AG09309 (cell line): ENCODE measurements at regions not wholly inside any gene's neighbourhood (a gene's known extent, or its start where the extent isn't known, plus 50 kb on each side); places are given as distances from the start of the nearest gene placed in this dataset.

Experiments used
- DNase-seq: peaks from one replicate; pipeline ENCODE4 v3.0.0-alpha.2; 2010; ENCODE audit warnings: low read depth
- H3K4me3 ChIP-seq: 2 replicates; pipeline ENCODE4 v1.5.1; 2011; ENCODE audit warnings: mild to moderate bottlenecking, low read depth, low read length, moderate library complexity; ENCODE audit not compliant: control insufficient read depth
- CTCF ChIP-seq: IDR thresholded peaks from 2 replicates; pipeline ENCODE4 v1.5.1; 2011; ENCODE audit warnings: mild to moderate bottlenecking, low read depth, low read length, inconsistent platforms; ENCODE audit not compliant: insufficient read depth, control insufficient read depth; ENCODE audit errors: missing control alignments

GRCh38 chr16:54475019-54475601 is 188.5 kb upstream of the IRX3 start:
- DNase-seq = no peak
- no peak overlapping the region for H3K4me3 ChIP-seq

DNA sequence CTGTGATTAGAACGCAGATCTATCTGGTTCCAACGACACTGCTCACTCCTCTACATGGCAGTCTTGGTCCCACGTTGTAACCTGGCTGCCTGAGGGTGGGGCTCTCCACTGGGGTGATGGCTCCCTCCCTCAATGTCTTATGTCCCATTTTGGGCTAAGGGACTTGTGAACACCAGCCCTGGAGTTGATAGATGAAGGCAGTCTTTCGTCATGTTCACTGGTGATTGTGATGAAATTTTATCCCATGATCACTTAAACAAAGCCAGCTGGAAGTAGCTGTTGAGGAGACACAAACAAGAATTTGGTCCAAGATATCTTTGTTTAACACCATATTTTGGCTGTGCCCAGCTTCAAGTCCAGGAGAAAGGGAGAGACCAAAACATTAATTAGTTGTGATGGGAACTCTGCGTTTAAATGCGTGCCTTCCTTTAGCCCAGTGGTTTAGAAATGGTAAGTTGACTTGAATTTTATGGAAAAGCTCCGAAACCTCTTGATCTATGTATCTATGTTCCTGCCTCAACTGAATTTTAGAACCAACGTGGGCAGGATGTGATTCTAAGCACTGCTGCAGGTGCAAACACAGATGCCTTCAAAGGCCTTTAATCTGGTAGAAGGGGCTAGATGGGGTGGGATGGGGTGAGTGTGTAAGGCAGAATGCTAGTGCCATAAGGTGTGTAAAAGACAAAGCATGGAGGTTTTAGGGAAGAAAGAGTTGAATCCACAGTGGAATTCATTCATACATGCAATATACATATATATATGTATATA is 186.8 kb upstream of the IRX3 start:
- no peak overlapping the region for H3K4me3 ChIP-seq
- no peak for TF ChIP-seq CTCF
- no peak for DNase-seq

More at GRCh38 chr16:54475019-54475601, 188.5 kb upstream of the IRX3 start:
- no peak for TF ChIP-seq CTCF

DNA sequence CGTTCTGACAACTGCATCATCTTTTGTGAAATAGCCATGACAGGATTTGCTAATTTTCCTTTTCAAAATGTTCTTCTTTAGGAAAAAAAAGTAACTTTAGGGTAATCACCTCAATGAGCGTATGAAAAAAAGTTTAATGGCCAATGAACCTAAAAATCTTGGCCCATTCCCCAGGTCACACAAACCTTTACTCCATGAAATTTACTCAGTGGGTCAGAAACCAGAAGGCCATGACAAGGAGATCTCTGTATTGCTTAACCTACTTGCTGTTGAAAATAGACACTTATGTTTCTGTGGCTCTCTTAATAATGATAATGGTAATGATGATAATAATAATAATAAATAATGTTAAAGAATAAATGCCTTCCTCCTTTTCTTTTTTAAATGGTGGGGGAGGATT is 180.8 kb upstream of the IRX3 start:
- DNase-seq = no peak
- TF ChIP-seq CTCF = no peak
- H3K4me3 ChIP-seq = no peak overlapping the region

- H3K4me3 ChIP-seq = no peak overlapping the region
- no peak for DNase-seq
- no peak for TF ChIP-seq CTCF
Measured at GRCh38 chr16:54466233-54466632, 179.6 kb upstream of the IRX3 start.

DNA sequence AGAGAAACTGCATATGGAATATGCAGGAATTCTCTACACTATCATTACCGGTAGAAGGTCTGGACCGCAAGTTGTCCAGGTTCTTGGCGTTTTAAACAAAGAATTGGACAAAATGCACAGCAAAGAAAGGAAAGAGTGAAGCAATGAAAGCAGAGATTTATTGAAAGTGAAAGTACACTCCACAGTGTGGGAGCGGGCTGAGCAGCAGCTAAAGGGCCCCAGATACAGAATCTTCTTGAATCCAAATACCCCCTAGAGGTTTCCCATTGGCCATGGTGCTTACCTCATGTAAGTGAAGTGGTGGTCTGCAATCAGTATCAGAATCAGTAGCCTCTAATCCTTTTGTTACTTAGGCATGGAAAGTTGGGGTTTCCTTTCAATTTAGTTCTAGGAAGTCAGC is 178.5 kb upstream of the IRX3 start:
- no peak overlapping the region for H3K4me3 ChIP-seq
- no peak for DNase-seq
- no peak for TF ChIP-seq CTCF

GRCh38 chr16:54462771-54463170 is 176.2 kb upstream of the IRX3 start:
- no peak for TF ChIP-seq CTCF
- no peak overlapping the region for H3K4me3 ChIP-seq

More at GRCh38 chr16:54462771-54463170, 176.2 kb upstream of the IRX3 start:
- no peak for DNase-seq
